ENCODE measurements at regions not wholly inside any gene's neighbourhood (a gene's known extent, or its start where the extent isn't known, plus 50 kb on each side); places are given as distances from the start of the nearest gene placed in this dataset.

DNA sequence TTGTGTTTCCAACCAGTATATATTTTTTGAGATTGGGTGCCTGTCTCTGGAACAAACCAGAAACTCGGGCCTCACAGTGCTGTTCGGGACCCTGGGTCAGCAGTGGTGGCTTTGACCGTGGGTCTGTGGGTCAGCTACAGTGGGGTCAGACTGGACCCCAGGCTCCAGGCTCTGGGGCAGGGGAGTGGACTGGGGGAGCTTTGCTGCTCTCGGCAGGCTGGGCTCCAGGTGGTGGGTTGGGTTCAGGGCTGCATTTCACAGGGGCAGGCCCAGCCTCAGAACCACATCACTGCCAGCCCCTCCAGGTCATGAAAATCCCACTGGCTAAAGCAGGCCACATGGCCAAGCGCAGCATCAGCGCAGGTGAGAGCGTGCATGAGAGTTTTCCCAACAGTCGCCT is 1279.3 kb downstream of the BRD1 start:
- no peak for DNase-seq

GRCh38 chr22:48547971-48548370 is 1279.7 kb downstream of the BRD1 start:
- DNase-seq, result no peak

DNA sequence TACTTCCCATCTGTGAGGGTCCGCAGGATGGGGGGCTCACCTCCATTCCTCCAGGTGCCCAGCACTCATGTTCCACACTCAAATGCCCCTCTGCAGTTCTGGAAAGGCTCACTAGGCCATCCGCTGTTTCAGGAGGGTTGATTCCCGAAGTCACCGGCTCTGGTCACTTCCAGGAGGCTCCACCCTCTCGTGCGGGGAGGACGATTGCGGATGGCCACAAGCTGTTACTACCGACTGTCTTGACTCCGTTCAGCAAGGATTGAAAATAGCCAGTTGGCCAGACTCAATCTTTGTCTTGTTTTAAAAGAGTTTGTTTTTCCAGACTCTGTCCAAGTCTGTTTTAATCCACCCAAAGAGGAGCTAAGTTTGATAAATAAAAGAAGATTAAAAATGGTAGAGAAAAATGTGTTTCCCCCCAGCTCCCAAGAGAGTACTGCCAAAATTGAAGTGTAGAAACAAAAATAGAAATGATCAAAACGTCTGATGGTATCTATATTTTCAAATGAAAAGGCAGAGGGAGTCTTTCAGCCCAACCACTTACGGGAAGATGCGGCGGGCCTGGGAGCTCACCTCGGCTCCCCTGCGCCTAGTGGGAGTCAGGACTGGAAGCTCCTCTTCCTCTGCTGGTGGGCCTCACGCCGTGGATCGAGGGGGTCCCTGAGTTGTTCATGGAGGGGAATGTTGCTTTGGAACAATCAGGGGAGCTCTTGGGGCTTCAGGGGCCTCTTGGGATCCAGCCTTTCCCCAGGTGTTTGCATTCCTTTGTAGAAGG is 1280.8 kb downstream of the BRD1 start:
- no peak for DNase-seq

- no peak for DNase-seq
Observed at GRCh38 chr22:48545987-48546386, 1281.7 kb downstream of the BRD1 start.

DNA sequence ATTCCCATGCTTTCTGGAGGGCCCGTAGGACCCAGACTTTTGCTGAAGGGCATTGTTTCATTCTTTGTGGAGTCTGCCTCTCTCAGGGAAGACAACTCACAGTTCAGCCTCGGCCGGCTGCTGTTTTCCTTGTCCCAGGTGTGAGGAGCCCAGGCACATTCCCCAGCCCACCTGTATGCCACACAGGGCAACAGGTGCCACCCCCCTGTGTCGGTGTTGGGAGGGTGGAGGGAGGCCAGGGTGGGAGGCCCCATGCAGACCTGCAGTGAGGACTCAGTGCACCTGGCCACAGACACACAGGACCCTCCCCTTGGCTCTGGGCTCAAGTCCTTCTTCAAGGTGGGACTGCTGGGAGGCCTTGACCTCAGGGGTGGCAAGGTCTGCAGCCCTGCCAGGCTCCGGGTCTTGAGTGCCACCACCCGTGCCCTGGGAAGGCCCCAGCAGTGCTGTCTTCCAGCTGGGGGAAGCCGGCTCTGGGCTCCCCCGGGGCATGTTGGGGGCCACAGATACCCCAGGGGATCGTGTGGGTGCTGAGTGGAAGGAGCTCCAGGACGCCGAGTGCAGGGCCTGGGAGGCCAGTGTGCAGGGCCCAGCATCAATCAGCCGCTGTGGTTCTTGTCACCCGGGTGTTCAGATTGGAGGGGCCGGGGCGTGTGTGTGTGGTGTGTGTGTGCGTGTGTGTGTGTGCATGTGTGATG is 1286.1 kb downstream of the BRD1 start:
- no peak for DNase-seq

- DNase-seq, result no peak
Observed at GRCh38 chr22:48539261-48539660, 1288.4 kb downstream of the BRD1 start.

GRCh38 chr22:48538291-48538820 is 1289.3 kb downstream of the BRD1 start:
- no peak for DNase-seq

- DNase-seq, result no peak
Observed at GRCh38 chr22:48537343-48537680, 1290.4 kb downstream of the BRD1 start.

- no peak for DNase-seq
Observed at GRCh38 chr22:48536541-48537342, 1290.9 kb downstream of the BRD1 start.

GRCh38 chr22:48535868-48536540 is 1291.7 kb downstream of the BRD1 start:
- no peak for DNase-seq

DNA sequence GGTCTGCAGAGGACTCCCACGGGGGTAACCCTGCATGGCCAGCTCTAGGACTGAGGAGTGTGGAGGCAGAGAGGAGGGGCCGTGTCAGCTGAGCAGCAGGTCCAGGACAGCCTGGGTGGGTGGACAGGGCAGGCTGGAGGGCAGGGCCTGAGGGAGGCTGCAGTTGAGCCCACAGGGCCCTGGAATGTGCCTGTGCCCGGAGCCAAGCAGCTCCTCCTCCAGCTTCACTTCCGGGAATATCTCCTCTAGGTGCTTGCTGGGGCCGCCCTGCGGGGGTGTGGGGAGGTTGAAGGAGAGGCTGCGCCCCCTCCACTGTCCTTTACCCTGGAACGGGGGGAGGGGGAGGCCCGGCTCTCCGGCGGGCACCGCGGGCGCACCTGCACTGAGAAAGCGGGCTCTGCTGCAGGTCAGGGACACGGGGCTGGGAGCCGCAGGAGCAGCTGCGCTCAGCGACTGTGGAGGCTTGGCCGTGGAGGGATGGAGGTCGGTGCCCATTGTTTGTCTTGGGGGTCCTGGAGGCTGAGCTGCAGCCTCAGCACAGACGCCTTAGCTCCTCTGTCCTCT is 1293.2 kb downstream of the BRD1 start:
- DNase-seq, result no peak

GRCh38 chr22:48532986-48533385 is 1294.7 kb downstream of the BRD1 start:
- DNase-seq, result no peak

- DNase-seq, result no peak
Observed at GRCh38 chr22:48531761-48532435, 1295.8 kb downstream of the BRD1 start.

- DNase-seq, result no peak
Observed at GRCh38 chr22:48531108-48531507, 1296.6 kb downstream of the BRD1 start.

GRCh38 chr22:48530666-48531065 is 1297.0 kb downstream of the BRD1 start:
- DNase-seq, result no peak

GRCh38 chr22:48528221-48528915 is 1299.3 kb downstream of the BRD1 start:
- no peak for DNase-seq

- no peak for DNase-seq
Observed at GRCh38 chr22:48523761-48524160, 1303.9 kb downstream of the BRD1 start.

DNA sequence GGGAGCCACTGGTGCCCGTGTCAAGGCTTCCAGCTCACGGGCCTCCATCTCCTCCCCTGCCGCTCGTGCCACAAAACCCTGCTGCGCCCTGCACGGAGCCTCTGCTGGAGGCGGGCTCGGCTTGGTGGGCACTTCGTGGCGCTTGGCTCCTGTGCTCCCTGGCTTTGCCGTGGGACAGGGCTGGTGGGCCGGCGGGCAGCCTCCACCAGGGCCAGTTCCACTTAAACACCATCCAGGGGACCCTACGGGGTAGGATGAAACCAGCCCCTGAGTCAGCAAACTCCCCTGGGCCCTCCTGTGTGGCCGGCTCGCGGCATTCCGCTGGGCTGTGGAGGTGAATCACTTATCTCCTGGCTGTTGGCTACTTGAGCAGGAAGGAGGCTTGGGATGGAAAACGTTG is 1304.6 kb downstream of the BRD1 start:
- DNase-seq, result no peak

- no peak for DNase-seq
Observed at GRCh38 chr22:48522271-48522670, 1305.4 kb downstream of the BRD1 start.

DNA sequence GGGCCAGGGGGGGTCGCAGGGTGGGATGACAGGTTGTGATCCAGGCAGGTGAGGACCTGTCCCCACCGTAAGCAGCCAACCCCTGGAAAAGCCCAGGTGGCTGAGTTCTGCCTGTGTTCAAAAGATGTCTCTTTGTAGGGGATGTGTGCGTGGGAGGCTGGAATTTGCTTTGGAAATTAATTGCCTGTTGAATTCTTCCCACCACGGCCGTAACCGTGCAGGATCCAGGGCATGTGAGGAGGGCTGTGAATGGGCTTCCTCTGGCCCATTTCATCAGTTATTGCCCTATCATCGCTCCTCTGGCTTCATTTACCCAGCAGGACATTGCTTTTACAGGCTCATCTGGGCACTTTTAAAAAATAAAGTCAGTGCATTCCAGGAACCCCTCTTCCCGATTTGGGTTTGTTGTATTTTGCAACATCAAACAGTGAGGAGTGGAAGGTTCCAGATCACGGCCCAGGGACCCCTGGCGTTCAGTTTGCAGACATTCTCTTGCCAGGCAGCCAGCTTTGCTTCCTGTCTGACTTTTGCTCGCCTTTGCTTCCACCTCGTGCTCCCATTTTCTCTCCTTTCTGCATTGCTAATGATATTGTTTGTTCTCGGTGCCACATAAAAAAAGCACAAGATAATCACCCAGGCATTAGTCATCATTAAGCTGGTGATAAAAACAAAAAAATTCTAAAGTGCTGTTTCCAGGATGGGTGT is 1306.6 kb downstream of the BRD1 start:
- DNase-seq, result no peak

- DNase-seq, result no peak
Observed at GRCh38 chr22:48520207-48520606, 1307.5 kb downstream of the BRD1 start.

Data from bone marrow (tissue), 2 donors.